Epithelial cell of prostate (primary cell): ENCODE measurements at regions not wholly inside any gene's neighbourhood (a gene's known extent, or its start where the extent isn't known, plus 50 kb on each side); places are given as distances from the start of the nearest gene placed in this dataset.
"Not testable (repeated sequence)": the region's sequence is repeated elsewhere in the genome, so short reads cannot be mapped to it uniquely, and the experiment has no call there.

Experiments used
- DNase-seq: peaks from one replicate; pipeline ENCODE4 v3.0.0-alpha.2; 2011; ENCODE audit warnings: low read depth, low spot score
- H3K27ac ChIP-seq: fragments of 450-650 bp; 2 replicates; pipeline ENCODE4 v1.5.1; 2017; ENCODE audit warnings: mild to moderate bottlenecking

DNA sequence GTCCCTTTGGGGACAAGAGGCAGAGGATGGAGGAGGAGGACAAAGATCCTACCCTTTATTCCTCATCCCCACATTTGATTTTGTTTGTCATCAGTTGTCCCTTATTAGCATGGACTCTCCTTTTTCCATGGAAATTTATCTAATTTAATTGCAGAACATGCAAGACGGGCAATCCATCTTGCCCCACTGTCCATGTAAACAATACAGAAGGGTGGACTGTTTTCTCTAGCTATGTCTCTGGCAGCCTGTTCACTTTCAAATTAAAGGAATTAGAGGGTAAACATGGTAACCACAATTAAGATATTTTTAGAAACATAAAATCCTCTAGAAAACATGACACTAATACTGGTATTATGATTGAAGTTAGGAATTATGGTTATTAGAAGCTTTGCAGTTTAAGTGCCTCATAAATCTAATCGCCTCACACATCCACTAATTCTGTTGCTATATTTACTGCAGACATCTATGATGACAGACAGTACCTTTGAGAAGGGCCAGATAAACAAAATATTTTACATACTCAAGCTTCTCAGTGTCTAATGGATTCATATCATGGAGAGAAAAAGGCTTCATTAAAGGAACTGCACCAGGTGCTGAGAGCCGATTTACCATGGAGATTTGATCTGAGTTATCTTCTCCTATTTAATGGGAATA is 215.5 kb downstream of the LNPK start:
- no peak for DNase-seq
- no peak overlapping the region for H3K27ac ChIP-seq

DNA sequence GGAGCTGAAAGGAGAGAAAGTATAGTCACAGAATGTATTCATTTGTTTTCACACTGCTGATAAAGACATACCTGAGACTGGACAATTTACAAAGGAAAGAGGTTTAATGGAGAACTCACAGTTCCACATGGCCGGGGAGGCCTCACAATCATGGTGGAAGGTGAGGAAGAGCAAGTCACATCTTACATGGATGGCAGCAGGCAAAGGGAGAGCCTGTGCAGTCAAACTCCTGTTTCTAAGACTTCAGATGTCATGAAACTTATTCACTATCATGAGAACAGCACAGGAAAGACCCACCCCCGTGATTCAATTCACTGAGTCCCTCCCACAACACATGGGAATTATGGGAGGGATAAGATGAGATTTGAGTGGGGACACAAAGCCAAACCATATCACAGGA is 224.7 kb downstream of the LNPK start:
- not testable (repeated sequence) for DNase-seq, H3K27ac ChIP-seq

DNA sequence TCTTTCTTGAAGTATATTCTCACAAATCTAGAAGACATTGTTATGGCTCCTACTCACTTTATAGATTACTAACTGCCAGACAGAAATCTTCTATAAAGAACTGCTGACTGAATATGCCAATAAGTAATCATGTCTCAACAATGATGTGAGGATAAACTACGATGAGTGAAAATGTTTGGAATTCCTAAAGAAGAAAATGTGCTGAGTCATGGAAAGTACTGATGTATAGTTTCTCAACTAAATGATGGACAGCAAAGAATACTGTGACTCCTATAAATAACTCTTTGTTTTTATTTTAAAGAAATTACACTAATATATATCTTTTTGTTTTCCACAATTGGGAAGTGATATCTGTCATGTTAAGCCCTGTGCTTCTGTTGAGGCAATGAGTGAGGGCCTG is 232.9 kb downstream of the LNPK start:
- DNase-seq = no peak
- H3K27ac ChIP-seq = no peak overlapping the region

DNA sequence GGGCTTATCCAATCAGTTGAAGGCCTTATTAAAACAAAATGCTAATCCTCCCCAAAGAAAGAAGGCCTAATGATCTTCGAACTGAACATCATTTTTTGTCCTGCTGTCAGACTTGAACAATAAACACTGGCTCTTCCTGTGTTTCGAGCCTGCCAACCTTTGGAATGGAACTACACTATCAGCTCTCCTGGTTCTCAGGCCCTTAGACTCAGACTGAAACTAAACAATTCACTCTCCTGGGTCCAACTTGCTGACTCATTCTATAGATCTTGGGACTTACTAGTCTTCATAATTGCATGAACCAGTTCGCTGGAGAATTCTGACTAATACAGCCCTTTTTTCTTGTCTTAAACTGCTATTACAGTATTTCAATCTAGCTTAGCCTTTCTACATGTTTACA is 235.2 kb downstream of the LNPK start:
- no peak overlapping the region for H3K27ac ChIP-seq

DNA sequence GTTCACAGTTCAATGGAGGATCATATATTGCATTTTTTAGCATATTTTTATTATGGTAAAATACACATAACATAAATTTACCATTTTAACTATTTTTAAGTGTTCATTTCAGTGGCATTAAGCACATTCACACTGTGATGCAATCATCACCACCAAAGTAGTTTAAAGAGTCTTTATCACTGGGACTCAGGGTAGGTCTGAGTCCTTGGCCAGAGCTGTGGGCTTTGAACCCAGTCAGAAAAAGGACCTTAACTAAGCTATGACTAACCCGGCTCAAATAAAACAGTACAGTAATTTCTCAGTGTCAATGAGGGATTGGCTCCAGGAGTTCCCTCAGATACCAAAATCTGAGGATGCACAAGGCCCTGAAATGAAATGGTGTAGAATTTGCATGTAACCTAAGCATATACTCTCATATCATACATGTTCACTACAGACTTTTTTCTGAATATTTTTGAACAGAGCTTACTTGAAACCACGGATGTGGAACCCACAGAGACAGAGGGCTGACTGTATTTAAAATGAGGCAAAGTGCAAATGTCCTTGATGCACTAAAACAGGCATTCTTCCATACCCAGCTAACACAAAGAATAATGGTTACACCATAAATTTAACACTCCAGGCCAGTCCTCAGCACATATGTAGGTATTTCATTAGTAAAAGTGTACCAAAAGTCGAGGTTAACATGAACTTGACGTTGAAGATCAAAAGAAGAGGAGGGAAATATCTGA is 246.2 kb downstream of the LNPK start:
- H3K27ac ChIP-seq = no peak overlapping the region
- DNase-seq = no peak

More for the DNA sequence above, 235.2 kb downstream of the LNPK start:
- DNase-seq = no peak

DNA sequence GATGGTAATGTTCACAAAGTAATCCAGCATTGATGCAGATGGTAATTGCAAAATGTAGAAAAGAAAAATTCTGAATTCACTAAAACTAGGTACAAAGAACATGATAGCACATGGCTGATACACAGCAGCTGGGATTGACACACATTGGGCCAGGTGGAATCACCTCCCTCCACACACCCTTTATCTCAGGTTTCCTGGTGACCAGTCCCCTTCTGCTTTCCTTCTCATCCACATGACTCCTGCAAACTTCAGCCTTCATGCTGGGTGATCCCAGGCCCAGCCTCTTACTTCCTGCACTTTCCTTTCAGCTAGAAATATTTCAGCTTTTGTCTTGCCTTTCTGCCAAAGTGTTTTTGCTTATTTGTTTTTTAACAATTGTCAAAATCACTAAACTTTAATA is 246.9 kb downstream of the LNPK start:
- no peak overlapping the region for H3K27ac ChIP-seq
- no peak for DNase-seq

DNA sequence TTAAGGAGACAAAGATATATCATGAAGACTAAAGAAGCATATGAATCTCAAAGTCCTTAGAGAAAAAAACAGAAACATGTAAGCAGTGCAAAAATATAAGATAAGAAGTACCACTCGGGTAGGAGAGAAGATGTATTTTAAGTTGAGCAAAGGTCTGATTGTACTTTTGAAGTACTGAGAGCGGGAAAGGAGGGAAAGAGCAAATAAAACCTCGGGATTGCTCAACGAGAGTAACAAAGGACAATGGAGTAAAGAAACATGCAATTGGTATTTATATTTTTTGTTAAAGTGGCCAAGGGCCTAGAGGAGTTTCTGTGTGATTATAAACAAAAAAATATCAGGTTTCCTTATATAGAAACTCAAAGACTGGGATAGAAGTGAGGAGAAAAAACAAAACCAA is 251.9 kb downstream of the LNPK start:
- no peak for DNase-seq
- no peak overlapping the region for H3K27ac ChIP-seq

DNA sequence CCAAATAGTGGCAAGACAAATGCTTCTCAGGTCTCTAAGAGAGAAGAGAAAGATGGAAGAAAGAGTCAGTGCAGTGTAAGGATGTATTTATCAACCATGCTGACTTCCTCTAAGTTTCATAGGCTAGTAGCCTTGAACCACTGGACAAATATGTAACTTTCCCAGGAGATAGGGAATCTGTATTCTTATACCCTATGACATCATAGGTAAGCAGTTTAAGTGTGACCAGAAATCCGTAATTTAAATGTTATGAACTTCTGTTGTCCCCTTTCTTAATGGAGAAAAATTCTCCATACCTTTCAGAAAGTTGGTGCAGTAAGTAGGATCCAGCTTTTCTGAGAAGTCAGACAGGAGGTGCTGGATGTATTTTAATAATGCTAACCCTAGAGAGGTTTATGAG is 256.2 kb downstream of the LNPK start:
- DNase-seq = no peak
- H3K27ac ChIP-seq = no peak overlapping the region

DNA sequence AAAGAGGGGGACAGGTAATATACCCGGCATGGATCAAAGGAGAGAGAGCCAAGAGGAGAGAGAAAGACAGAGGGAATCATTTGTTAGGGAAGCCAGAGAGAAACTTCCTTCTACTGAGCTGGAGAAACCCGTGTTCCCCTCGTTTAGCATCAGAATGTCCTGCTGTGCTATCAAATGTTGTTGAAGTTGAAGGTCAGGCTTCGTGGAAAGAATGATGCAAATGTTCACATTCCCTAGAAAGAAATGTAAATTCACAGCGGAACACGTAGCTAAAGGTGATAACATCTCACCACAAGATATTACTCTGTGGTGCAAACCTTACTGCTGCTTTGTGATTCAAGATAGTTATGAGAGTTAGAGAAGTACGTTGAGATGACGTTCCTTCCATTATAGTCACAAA is 258.1 kb downstream of the LNPK start:
- DNase-seq = no peak
- H3K27ac ChIP-seq = no peak overlapping the region

DNA sequence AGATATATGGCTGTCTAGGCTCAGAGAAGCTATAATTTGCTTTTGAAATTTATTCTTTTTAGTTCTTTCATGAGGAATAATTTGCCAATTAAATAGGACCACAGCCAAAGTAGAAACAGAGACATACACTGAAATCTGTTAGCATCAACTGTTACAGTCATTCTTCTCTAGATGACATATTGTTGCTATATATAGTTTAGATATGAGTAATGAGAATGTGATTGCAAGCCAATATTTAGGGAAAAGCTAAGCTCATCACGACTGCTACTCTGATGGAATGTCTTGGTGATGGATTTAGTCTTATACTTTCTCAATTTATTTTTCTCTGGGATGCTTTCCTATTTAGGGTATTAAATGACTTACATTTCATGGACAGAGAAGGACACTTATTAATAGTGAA is 259.1 kb downstream of the LNPK start:
- no peak for DNase-seq
- H3K27ac ChIP-seq = no peak overlapping the region

DNA sequence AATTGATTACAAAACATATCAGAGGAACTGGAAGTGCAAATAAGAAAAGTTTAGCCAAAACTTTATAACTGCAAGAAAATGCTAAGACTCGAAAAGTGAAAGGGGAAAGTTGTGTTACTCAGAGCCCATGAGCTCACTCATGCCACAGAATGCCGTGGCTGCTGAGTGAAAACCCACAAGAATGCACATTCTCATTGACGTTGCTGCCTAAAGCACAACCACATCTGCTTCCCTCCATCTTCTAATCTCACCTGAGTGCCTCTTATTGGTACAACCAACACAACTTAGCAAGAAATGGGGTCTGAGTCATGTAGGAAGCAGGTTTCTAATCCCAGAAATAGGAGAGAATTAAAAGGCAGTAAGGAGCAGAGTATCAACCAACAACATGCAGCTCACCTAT is 259.7 kb downstream of the LNPK start:
- H3K27ac ChIP-seq = no peak overlapping the region
- peak; percentile 68 for DNase-seq

DNA sequence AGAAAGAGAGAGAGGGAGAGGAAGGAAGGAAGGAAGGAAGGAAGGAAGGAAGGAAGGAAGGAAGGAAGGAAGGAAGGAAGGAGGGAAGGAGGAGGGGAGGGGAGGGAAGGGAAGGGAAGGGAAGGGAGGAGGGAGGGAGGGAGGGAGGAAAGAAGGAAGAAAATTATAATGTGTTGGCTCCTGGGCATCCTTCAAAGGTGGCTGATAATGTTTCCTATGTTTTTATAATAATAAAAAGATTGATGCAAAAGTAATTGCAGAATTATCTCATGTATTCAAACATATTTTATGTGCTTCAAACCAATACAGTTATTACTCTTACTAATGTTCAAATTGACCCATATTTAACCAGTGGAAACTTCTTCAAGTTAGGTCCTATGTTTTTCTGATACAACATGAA is 260.9 kb downstream of the LNPK start:
- no peak for DNase-seq
- H3K27ac ChIP-seq = no peak overlapping the region

DNA sequence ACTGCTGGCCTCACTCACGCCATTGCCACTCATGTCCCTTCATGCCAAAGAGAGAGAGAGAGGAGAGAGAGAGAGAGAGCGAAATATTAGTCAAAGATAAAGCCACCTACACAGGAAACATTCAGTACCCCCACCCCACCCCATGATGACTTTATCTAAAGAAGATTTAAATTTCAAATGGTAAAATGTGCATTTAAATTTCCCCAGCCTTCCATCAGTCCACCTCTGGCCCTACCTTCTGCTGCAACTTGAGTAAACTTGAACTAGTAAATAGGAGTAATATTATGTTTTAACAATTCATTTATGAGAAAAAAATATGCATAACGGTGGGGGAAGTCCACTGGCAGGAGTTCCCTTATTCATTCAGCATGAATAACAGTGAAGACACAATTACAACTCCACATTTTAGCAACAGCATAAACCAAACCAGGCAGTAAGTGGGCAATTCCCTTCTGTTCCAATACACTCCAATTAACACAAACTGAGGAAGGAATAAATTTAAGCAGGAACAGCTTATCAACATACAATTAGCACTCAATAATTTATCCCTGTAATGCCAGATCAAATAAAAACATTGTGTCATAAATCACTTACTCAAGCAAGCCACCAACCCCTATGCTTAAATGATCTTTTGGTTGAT is 264.2 kb downstream of the LNPK start:
- no peak overlapping the region for H3K27ac ChIP-seq
- no peak for DNase-seq

DNA sequence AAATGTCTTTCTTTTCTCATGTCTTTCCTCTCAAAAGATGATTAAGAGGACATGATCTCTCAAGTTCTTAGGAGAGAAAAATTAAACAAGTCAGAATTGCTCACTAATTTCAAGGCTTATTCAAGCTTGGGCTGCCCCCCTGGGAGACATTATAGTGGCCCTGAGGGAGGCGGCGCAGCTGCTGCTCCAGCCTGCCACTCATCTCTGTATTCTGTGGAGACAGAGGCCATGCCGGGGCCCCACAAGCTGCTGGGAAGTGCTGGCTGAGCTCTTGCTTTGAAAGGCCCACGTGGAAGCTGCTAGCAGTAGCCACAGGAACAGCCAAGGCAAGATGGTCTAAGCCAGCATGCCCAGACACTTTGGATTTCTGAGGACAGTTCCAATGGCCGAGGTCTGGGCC is 267.4 kb downstream of the LNPK start:
- no peak for DNase-seq
- H3K27ac ChIP-seq = no peak overlapping the region

DNA sequence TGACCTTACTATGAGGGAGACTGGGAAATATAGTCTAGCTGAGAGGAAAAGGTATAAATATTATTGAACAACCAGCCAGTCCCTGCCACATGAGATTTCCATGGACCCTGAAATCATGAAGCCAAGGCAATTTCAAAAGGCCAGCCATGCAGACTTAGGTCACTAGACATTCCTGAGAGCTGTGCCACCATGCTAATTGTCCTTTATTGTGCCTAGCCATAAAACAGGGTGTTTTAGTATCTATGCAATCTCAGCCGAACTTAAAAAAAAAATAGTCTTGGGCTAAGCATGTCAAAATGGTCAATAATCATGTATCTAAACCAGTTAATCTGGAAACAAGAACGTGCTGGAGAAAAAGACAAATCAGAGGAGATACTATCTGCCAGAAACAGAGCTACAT is 269.5 kb downstream of the LNPK start:
- no peak for DNase-seq
- no peak overlapping the region for H3K27ac ChIP-seq

DNA sequence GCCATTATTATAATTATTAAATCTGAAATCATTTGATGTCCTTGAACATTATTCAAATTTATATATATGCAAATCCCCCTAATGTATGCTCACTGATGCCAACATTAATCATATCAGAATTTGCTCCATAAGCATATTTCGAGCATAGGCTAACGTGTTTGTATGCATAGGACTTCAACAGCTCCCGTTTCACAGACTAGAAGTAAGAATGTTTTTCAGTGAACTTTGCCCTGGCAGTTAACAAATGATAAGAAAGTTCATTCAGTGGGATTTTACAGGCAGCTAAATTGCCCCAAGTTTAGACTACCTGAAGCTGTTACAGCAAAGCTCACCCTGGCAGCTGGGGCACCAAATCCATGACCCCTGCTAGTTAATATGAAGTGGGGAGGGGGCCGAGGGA is 272.0 kb downstream of the LNPK start:
- DNase-seq = no peak

DNA sequence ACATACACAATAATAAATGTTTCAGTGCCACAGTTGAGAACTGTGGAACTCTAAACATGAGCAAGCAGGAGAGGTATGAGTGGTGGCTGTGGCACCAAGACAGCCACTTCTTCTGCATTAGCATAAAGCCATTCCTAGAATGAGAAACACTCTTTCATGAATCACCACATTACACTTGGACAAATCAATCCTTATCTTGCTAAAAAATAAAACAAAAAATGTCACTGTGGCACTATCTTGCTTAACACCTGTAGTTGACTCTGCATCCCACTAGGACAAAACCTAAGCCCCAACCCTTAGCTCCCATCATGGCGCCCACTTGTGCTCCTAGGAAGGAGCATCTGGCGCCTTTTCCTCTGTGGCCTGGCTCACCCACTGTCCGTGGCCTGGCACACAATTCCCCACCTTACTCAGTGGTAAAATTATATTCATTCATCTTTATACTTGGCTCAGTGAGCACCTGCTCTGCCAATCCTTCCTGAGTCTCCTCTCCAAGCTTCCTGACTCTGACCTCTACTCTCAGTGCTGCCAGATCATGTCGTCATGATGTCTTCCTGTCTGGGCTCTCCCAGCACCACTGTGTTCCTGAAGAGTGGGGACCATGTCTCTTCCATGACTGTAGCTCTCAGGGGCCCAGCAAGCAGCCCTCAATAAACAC is 272.9 kb downstream of the LNPK start:
- no peak for DNase-seq
- no peak overlapping the region for H3K27ac ChIP-seq

More for the DNA sequence above, 272.0 kb downstream of the LNPK start:
- no peak overlapping the region for H3K27ac ChIP-seq

DNA sequence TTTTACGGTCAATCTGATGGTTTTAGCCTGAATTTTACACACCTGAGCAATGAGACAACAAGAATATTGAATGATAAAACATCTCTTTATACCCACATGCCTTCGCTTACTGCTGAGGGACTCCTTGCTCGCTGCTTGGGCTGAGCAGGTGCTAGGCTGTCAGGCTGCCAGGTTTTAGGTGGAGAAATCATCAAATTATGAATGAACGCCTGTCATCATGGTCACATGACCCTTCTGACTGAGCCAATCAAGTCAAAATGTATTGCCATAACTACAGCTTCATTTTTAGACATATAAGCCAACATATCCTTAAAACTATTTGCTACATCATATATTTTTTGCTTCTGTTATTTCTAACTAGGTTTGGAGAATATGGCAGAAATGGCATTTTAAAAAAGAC is 274.0 kb downstream of the LNPK start:
- DNase-seq = no peak
- no peak overlapping the region for H3K27ac ChIP-seq

DNA sequence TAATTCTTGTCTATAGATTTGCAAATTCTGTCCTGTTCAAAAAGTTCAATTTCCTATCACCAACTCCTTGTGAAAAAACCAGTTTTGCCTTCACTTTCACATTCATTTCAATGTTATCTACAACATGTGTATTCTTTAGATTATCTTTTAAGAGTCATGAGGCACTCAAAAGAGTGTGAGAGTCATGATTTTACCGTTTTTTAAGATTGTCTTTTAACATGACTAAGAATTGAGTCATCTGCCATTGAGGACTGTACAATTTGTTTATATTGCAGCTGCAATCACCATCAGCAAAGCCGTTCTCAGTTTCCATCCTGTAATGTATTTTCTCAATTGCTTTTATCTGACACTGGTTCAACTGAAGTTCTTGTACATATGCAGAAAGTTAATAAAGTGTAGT is 275.8 kb downstream of the LNPK start:
- H3K27ac ChIP-seq = no peak overlapping the region
- no peak for DNase-seq

DNA sequence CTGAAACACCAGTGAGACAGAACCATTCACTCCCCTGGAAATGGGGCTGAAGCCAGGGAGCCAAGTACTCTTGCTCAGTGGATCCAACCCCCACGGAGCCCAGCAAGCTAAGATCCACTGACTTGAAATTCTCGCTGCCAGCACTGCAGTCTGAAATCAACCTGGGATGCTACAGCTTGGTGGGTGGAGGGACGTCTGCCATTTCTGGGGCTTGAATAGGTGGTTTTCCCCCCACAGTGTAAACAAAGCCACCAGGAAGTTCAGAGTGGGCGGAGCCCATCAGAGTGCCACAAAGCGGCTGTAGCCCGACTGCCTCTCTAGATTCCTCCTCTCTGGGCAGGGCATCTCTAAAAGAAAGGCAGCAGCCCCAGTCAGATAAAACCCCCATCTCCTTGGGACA is 292.8 kb downstream of the LNPK start:
- no peak for DNase-seq
- H3K27ac ChIP-seq = no peak overlapping the region

DNA sequence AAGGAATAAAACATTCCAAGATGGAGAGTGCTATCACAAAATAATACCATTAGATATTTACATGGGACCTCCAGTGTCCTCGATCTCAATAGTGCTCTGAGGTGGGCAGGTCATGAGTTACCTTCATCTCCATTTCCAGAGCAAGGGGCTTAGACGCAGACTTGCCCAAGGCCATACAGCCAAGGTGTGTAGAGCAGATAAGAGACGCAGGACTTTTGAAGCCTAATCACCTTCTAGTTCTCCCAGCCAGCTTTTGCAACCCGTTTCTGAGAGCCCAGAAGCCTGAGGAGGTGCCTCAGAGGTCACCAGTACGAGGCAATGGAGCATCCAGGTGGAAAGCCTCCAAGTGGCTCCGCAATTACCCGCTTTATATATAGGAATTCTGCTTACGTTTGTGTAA is 294.7 kb downstream of the LNPK start:
- H3K27ac ChIP-seq = no peak overlapping the region
- no peak for DNase-seq
